GM12878 (cell line): ENCODE measurements at regions not wholly inside any gene's neighbourhood (a gene's known extent, or its start where the extent isn't known, plus 50 kb on each side); places are given as distances from the start of the nearest gene placed in this dataset.

ENCODE experiments used
- ATAC-seq: fragments of 200-7000 bp; cut with Tn5 transposase; 3 replicates; pipeline ENCODE4 v1.9.1; 2020; ENCODE audit warnings: mild to moderate bottlenecking, moderate library complexity
- BruUV-seq: library from RNA; stranded (reverse); fragments of 400-500 nt; replicated peaks from 2 replicates; lab custom pipeline; 2021; lab: Mats Ljungman, UMichigan
- CTCF ChIA-PET: fragments of 300-600 bp; sonication (Branson Sonifier 250); formaldehyde crosslinking; extraction: SDS; loops from one replicate; lab custom pipeline; 2021; ENCODE audit warnings: inconsistent platforms; lab: Yijun Ruan, JAX
- POLR2A ChIA-PET: fragments of 350-600 bp; formaldehyde crosslinking; extraction: SDS; loops from one replicate; lab custom pipeline; 2021; ENCODE audit warnings: inconsistent platforms; lab: Charles Lee
- RAD21 ChIA-PET: fragments of 300-600 bp; sonication (Branson Sonifier 250); formaldehyde crosslinking; loops from one replicate; lab custom pipeline; 2023; ENCODE audit warnings: antibody characterized with exemption; ENCODE audit not compliant: unreplicated experiment; lab: Charles Lee
- SMC1A ChIA-PET: fragments of 300-600 bp; sonication (Branson Sonifier 250); formaldehyde crosslinking; loops from one replicate; lab custom pipeline; 2023; ENCODE audit not compliant: unreplicated experiment, uncharacterized antibody; lab: Charles Lee
- DNase-seq: peaks from one replicate; pipeline ENCODE4 v3.0.0-alpha.2; 2011; ENCODE audit warnings: low read depth, low spot score
- FAIRE-seq: peaks from 3 replicates; lab custom pipeline; 2011; peaks lifted over from hg19 to GRCh38; lab: Jason Lieb, UNC
- H2AFZ ChIP-seq: 2 replicates; pipeline ENCODE4 v1.6.0; 2011; ENCODE audit warnings: low read depth, low read length, control low read depth; ENCODE audit not compliant: control insufficient read depth
- H3K27ac ChIP-seq: 2 replicates; pipeline ENCODE4 v1.5.1; 2011; ENCODE audit warnings: control low read depth; ENCODE audit not compliant: control insufficient read depth, insufficient read depth
- H3K27me3 ChIP-seq, 2 experiments: replicated peaks in 1 of 2; 2 replicates each; pipeline versions ENCODE4 v1.6.0 to v1.6.1; 2011; ENCODE audit warnings: low read length in 1 of 2; ENCODE audit not compliant: control insufficient read depth in 2 of 2, insufficient read depth in 2 of 2
- H3K36me3 ChIP-seq, 2 experiments: 2 replicates each; pipeline ENCODE4 v1.5.1; 2011; ENCODE audit warnings: low read length in 1 of 2; ENCODE audit not compliant: control insufficient read depth in 2 of 2, insufficient read depth in 2 of 2
- H3K4me1 ChIP-seq: 2 replicates; pipeline ENCODE4 v1.6.1; 2011; ENCODE audit warnings: mild to moderate bottlenecking, low read length, moderate library complexity, mixed read lengths; ENCODE audit not compliant: control insufficient read depth, insufficient read depth
- H3K4me2 ChIP-seq: 2 replicates; pipeline ENCODE4 v1.6.0; 2011; ENCODE audit warnings: control low read depth; ENCODE audit not compliant: control insufficient read depth, insufficient read depth
- H3K4me3 ChIP-seq: fragments of 200-600 bp; sonication (generic); 2 replicates; pipeline ENCODE4 v1.5.1; 2016
- H3K79me2 ChIP-seq: 2 replicates; pipeline ENCODE4 v1.6.0; 2011; ENCODE audit warnings: low read length; ENCODE audit not compliant: control insufficient read depth, insufficient read depth
- H3K9ac ChIP-seq: 2 replicates; pipeline ENCODE4 v1.8.0; 2011; ENCODE audit warnings: low read length, control low read depth, mixed read lengths; ENCODE audit not compliant: control insufficient read depth, insufficient read depth
- H3K9me3 ChIP-seq: replicated peaks from 3 replicates; pipeline ENCODE4 v1.5.1; 2011; ENCODE audit warnings: mild to moderate bottlenecking, low read length; ENCODE audit not compliant: control insufficient read depth, insufficient read depth
- H4K20me1 ChIP-seq: 2 replicates; pipeline ENCODE4 v1.6.0; 2011; ENCODE audit not compliant: control insufficient read depth, insufficient read depth
- CHD1 ChIP-seq: IDR thresholded peaks from 2 replicates; pipeline ENCODE4 v1.6.1; 2012; ENCODE audit warnings: low read depth, low read length, improper control_type of control experiment
- CHD4 ChIP-seq: fragments of 200-600 bp; sonication (generic); IDR thresholded peaks from 2 replicates; pipeline ENCODE4 v1.6.1; 2016; ENCODE audit warnings: mild to moderate bottlenecking
- CREB1 ChIP-seq: IDR thresholded peaks from 2 replicates; pipeline ENCODE4 v1.6.1; 2012; ENCODE audit warnings: low read depth, mild to moderate bottlenecking, inconsistent platforms
- CTCF ChIP-seq, 3 experiments: IDR thresholded peaks in 2 of 3; conservative IDR thresholded peaks in 1 of 3; 2 replicates each; pipeline ENCODE4 v1.5.1; 2011; ENCODE audit warnings: low read depth in 3 of 3, low read length in 3 of 3, mild to moderate bottlenecking in 3 of 3, control low read depth in 2 of 3, moderate library complexity in 2 of 3, inconsistent platforms in 1 of 3, mixed read lengths in 1 of 3; ENCODE audit not compliant: control insufficient read depth in 2 of 3, insufficient read depth in 1 of 3; ENCODE audit errors: extremely low read depth in 1 of 3
- HCFC1 ChIP-seq: fragments of 150-350 bp; IDR thresholded peaks from 2 replicates; pipeline ENCODE4 v1.6.1; 2014; ENCODE audit warnings: low read length
- KAT2A ChIP-seq: conservative IDR thresholded peaks from 2 replicates; pipeline ENCODE4 v1.6.1; 2011; ENCODE audit warnings: low read depth, low read length; ENCODE audit not compliant: control insufficient read depth
- MTA2 ChIP-seq: fragments of 450-650 bp; IDR thresholded peaks from 2 replicates; pipeline ENCODE4 v1.6.1; 2016; ENCODE audit warnings: low read depth, mild to moderate bottlenecking, moderate library complexity
- MYB ChIP-seq: fragments of 150-350 bp; IDR thresholded peaks from 2 replicates; pipeline ENCODE4 v1.6.1; 2014; ENCODE audit warnings: mild to moderate bottlenecking, low read depth, low read length, borderline replicate concordance
- NFYB ChIP-seq: IDR thresholded peaks from 2 replicates; pipeline ENCODE4 v1.6.1; 2011; ENCODE audit warnings: low read depth, mild to moderate bottlenecking, low read length, improper control_type of control experiment, moderate library complexity; ENCODE audit not compliant: insufficient read depth
- NKRF ChIP-seq: fragments of 450-650 bp; conservative IDR thresholded peaks from 2 replicates; pipeline ENCODE4 v1.6.1; 2017; ENCODE audit warnings: mild to moderate bottlenecking, moderate library complexity
- SIN3A ChIP-seq: IDR thresholded peaks from 2 replicates; pipeline ENCODE4 v1.6.1; 2012; ENCODE audit warnings: low read depth, low read length, improper control_type of control experiment
- TARDBP ChIP-seq: IDR thresholded peaks from 2 replicates; pipeline ENCODE4 v1.6.1; 2016; ENCODE audit warnings: borderline replicate concordance
- TCF3 ChIP-seq: IDR thresholded peaks from 2 replicates; pipeline ENCODE4 v1.6.1; 2012; ENCODE audit warnings: low read depth, mild to moderate bottlenecking, low read length, borderline replicate concordance; ENCODE audit not compliant: insufficient read depth
- TCF7 ChIP-seq: IDR thresholded peaks from 2 replicates; pipeline ENCODE4 v1.6.1; 2014; ENCODE audit warnings: antibody characterized with exemption, borderline replicate concordance
- USF1 ChIP-seq: IDR thresholded peaks from 2 replicates; pipeline ENCODE4 v1.6.1; 2011; ENCODE audit warnings: borderline replicate concordance, low read depth, mild to moderate bottlenecking, moderate library complexity, mixed read lengths, low read length; ENCODE audit not compliant: insufficient read depth; ENCODE audit errors: extremely low read length
- ZNF207 ChIP-seq: fragments of 450-650 bp; IDR thresholded peaks from 2 replicates; pipeline ENCODE4 v1.6.1; 2014; ENCODE audit warnings: antibody characterized with exemption, mild to moderate bottlenecking, borderline replicate concordance
- WGBS: methylation state at CpG from one replicate; pipeline ENCODE4 v1.1.6; 2016; ENCODE audit warnings: low lambda C conversion rate; ENCODE audit not compliant: insufficient replicate concordance, insufficient coverage; ENCODE audit errors: missing lambda C conversion rate; 5-methylcytosine and 5-hydroxymethylcytosine counted together
- in situ Hi-C: fragments of 300-500 bp; cut with MboI; formaldehyde crosslinking; loops from 9 replicates; pipeline ENCODE4 v1.14.3; 2018; ENCODE audit warnings: mixed read lengths
- intact Hi-C: fragments of 100-400 bp; cut with micrococcal nuclease; formaldehyde crosslinking; loops from one replicate; pipeline ENCODE4 v1.14.2; 2022; ENCODE audit not compliant: unreplicated experiment
- TF ChIP-seq, protein P1 (sequence below): IDR thresholded peaks from 2 replicates; pipeline ENCODE4 v1.6.1; 2011; ENCODE audit warnings: low read depth, low read length, improper control_type of control experiment, borderline replicate concordance

- POLR2A ChIA-PET, result interaction anchor here (2.1 kb wide), 1 partner anchor 13 kb away, joined by 9 read pairs; no protein-coding TSS in a partner anchor
- FAIRE-seq (no peak), ATAC-seq (no peak), DNase-seq (no peak)
- Histone ChIP-seq H3K4me1 (peaks cover 4% of the 10 kb centered on the region), H4K20me1 (no peaks in the 10 kb centered on the region), H3K79me2 (no peaks in the 10 kb centered on the region), H3K27me3 (0 out of 4 replicates have a peak, but pooled peaks cover 0 to 3% of the 10 kb centered on the region in 2 experiments), H3K4me2 (peak overlapping the region; percentile 12), H3K9me3 (no peaks in the 10 kb centered on the region), H3K36me3 (no peaks in the 10 kb centered on the region), H2AFZ (peak overlapping the region; percentile 12; the same call in 1 of the 2 replicates), H3K27ac (no peak overlapping the region), H3K9ac (no peak overlapping the region), H3K4me3 (no peak overlapping the region)
- in situ Hi-C loops (loop anchor here (25.0 kb wide), 1 partner anchor 884 kb away; no protein-coding TSS in a partner anchor), intact Hi-C loops (no loop called here)
- SMC1A ChIA-PET, result interaction anchor here (0.8 to 1.4 kb wide), 5 partner anchors 15 to 23 kb away, joined by 3 to 6 read pairs (median 4); no protein-coding TSS in a partner anchor
- RAD21 ChIA-PET, result interaction anchor here (1.6 kb wide), 1 partner anchor 13 kb away, joined by 5 read pairs; no protein-coding TSS in a partner anchor
- WGBS, result 17% methylated on average over 6 of the region's 6 CpGs
- no TSS peak for BruUV-seq
- CTCF ChIA-PET, result interaction anchor here (1.0 kb wide), 2 partner anchors 28 to 31 kb away, joined by 3 read pairs; no protein-coding TSS in a partner anchor
- TF ChIP-seq CREB1, result no peak
- TF ChIP-seq TCF3, result no peak
- TF ChIP-seq TCF7, result no peak
- TF ChIP-seq USF1, result no peak
- no peak for TF ChIP-seq KAT2A
- no peak for TF ChIP-seq CHD4
- TF ChIP-seq CHD1, result no peak
- TF ChIP-seq, protein P1, sequence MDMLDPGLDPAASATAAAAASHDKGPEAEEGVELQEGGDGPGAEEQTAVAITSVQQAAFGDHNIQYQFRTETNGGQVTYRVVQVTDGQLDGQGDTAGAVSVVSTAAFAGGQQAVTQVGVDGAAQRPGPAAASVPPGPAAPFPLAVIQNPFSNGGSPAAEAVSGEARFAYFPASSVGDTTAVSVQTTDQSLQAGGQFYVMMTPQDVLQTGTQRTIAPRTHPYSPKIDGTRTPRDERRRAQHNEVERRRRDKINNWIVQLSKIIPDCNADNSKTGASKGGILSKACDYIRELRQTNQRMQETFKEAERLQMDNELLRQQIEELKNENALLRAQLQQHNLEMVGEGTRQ, result no peak
- TF ChIP-seq HCFC1, result no peak
- TF ChIP-seq SIN3A, result no peak
- TF ChIP-seq NFYB, result no peak
- no peak for TF ChIP-seq CTCF (IDR thresholded peaks at IDR 0.05 in 2 of 3, conservative IDR thresholded peaks at IDR 0.05 in 1 of 3; ENCODE audit: control insufficient read depth in 2 of 3, extremely low read depth in 1 of 3, insufficient read depth in 1 of 3, low read depth in 3 of 3, low read length in 3 of 3)
- no peak for TF ChIP-seq ZNF207
- TF ChIP-seq MYB, result no peak
- no peak for TF ChIP-seq MTA2
- no peak for TF ChIP-seq TARDBP
- no peak for TF ChIP-seq NKRF
These were observed 570.4 kb upstream of the DIPK2B start for GRCh38 chrX:45771114-45771513.
